Calu3 (cell line): ENCODE measurements at regions not wholly inside any gene's neighbourhood (a gene's known extent, or its start where the extent isn't known, plus 50 kb on each side); places are given as distances from the start of the nearest gene placed in this dataset.

ENCODE experiments used
- BruUV-seq: library from RNA; stranded (reverse); fragments of 400-500 nt; replicated peaks from 2 replicates; lab custom pipeline; 2021; lab: Mats Ljungman, UMichigan
- CTCF ChIA-PET: fragments of 300-600 bp; sonication (Branson Sonifier 250); formaldehyde crosslinking; loops from one replicate; lab custom pipeline; 2022; ENCODE audit warnings: antibody characterized with exemption; lab: Charles Lee
- DNase-seq: peaks from one replicate; pipeline ENCODE4 v3.0.0; 2022
- H3K27ac Mint-ChIP-seq: one replicate; pipeline ENCODE4 v1.8.0; 2022; ENCODE audit warnings: mixed read lengths; ENCODE audit not compliant: unreplicated experiment
- H3K27me3 Mint-ChIP-seq: one replicate; pipeline ENCODE4 v1.8.0; 2022; ENCODE audit warnings: mixed read lengths; ENCODE audit not compliant: unreplicated experiment
- H3K36me3 Mint-ChIP-seq: one replicate; pipeline ENCODE4 v1.8.0; 2022; ENCODE audit warnings: mild to moderate bottlenecking, moderate library complexity, mixed read lengths; ENCODE audit not compliant: insufficient read depth, unreplicated experiment
- H3K4me1 Mint-ChIP-seq: one replicate; pipeline ENCODE4 v1.8.0; 2022; ENCODE audit warnings: mild to moderate bottlenecking, low read depth, mixed read lengths; ENCODE audit not compliant: unreplicated experiment
- H3K4me3 Mint-ChIP-seq: one replicate; pipeline ENCODE4 v1.8.0; 2022; ENCODE audit warnings: mild to moderate bottlenecking, low read depth, moderate library complexity, mixed read lengths; ENCODE audit not compliant: unreplicated experiment
- H3K9me3 Mint-ChIP-seq: one replicate; pipeline ENCODE4 v1.8.0; 2022; ENCODE audit warnings: low read depth, mixed read lengths; ENCODE audit not compliant: unreplicated experiment
- CTCF ChIP-seq: fragments of 200-600 bp; IDR thresholded peaks from one replicate; pipeline ENCODE4 v1.8.0; 2022; ENCODE audit warnings: antibody characterized with exemption; ENCODE audit not compliant: unreplicated experiment
- intact Hi-C: fragments of 100-400 bp; cut with micrococcal nuclease; formaldehyde crosslinking; loops from one replicate; pipeline ENCODE4 v1.10.0; 2022; ENCODE audit not compliant: unreplicated experiment

- CTCF ChIA-PET: no interaction called here
These were observed 316.2 kb upstream of the SMARCA2 start for GRCh38 chr9:1698991-1699390.

GRCh38 chr9:1701113-1701512 lies 314.0 kb upstream of the SMARCA2 start:
- Mint-ChIP-seq H3K27ac (no peak overlapping the region), H3K9me3 (peaks cover 5% of the 10 kb centered on the region), H3K4me1 (no peaks in the 10 kb centered on the region), H3K27me3 (no peaks in the 10 kb centered on the region), H3K4me3 (no peak overlapping the region), H3K36me3 (no peaks in the 10 kb centered on the region)
- no peak for TF ChIP-seq CTCF
- CTCF ChIA-PET: no interaction called here
- BruUV-seq: no TSS peak
- DNase-seq: no peak
- intact Hi-C loops: no loop called here

More at GRCh38 chr9:1698991-1699390, 316.2 kb upstream of the SMARCA2 start:
- Mint-ChIP-seq H3K36me3 (no peaks in the 10 kb centered on the region), H3K27ac (no peak overlapping the region), H3K4me3 (no peak overlapping the region), H3K4me1 (no peaks in the 10 kb centered on the region), H3K27me3 (no peaks in the 10 kb centered on the region), H3K9me3 (peaks cover 5% of the 10 kb centered on the region)
- DNase-seq: no peak
- no TSS peak for BruUV-seq
- TF ChIP-seq CTCF: no peak
- intact Hi-C loops: no loop called here

- Mint-ChIP-seq H3K9me3 (peaks cover 5% of the 10 kb centered on the region), H3K36me3 (no peaks in the 10 kb centered on the region), H3K27me3 (no peaks in the 10 kb centered on the region), H3K4me3 (no peak overlapping the region), H3K4me1 (no peaks in the 10 kb centered on the region), H3K27ac (no peak overlapping the region)
- TF ChIP-seq CTCF: no peak
- BruUV-seq: no TSS peak
- CTCF ChIA-PET: no interaction called here
- no peak for DNase-seq
- intact Hi-C loops: no loop called here
These were observed 312.4 kb upstream of the SMARCA2 start for GRCh38 chr9:1702701-1703100.

GRCh38 chr9:1707291-1707690 lies 307.9 kb upstream of the SMARCA2 start:
- no TSS peak for BruUV-seq
- Mint-ChIP-seq H3K9me3 (peaks cover 8% of the 10 kb centered on the region), H3K27ac (no peak overlapping the region)

More at GRCh38 chr9:1707291-1707690, 307.9 kb upstream of the SMARCA2 start:
- no peak for TF ChIP-seq CTCF
- CTCF ChIA-PET: no interaction called here
- Mint-ChIP-seq H3K4me3 (no peak overlapping the region), H3K36me3 (no peaks in the 10 kb centered on the region), H3K27me3 (no peaks in the 10 kb centered on the region), H3K4me1 (no peaks in the 10 kb centered on the region)
- no peak for DNase-seq
- intact Hi-C loops: no loop called here
